Peyer's patch (tissue), 4 donors: ENCODE measurements at regions not wholly inside any gene's neighbourhood (a gene's known extent, or its start where the extent isn't known, plus 50 kb on each side); places are given as distances from the start of the nearest gene placed in this dataset.

Experiments used
- CTCF ChIP-seq, 6 experiments: fragments of 450-650 bp in 4 of 6; fragments of 200-600 bp in 2 of 6; sonication (generic) in 1 of 6; IDR thresholded peaks; one replicate each; pipeline ENCODE4 v1.5.1; 2017 to 2019; ENCODE audit warnings: antibody characterized with exemption in 6 of 6, mild to moderate bottlenecking in 3 of 6, moderate library complexity in 1 of 6
- POLR2A ChIP-seq, 2 donors: fragments of 450-650 bp; IDR thresholded peaks; one replicate each; pipeline ENCODE4 v1.5.1; 2017; ENCODE audit warnings: antibody characterized with exemption in 2 of 2, mild to moderate bottlenecking in 2 of 2, moderate library complexity in 2 of 2

- TF ChIP-seq POLR2A (IDR thresholded peaks at IDR 0.05) (no peak), CTCF (IDR thresholded peaks at IDR 0.05) (no peak)
These were observed 264.4 kb downstream of the DUSP6 start for GRCh38 chr12:89087876-89088275.
